Naive thymus-derived CD4-positive, alpha-beta T cell (primary cell): ENCODE measurements at regions not wholly inside any gene's neighbourhood (a gene's known extent, or its start where the extent isn't known, plus 50 kb on each side); places are given as distances from the start of the nearest gene placed in this dataset.
A peak's percentile ranks its signal among the peaks of the same experiment; 100 is the strongest.

Experiments used
- ATAC-seq: fragments of 150-1000 bp; cut with Tn5 transposase; 2 replicates; pipeline ENCODE4 v1.10.0; 2021; ENCODE audit warnings: mild to moderate bottlenecking, moderate library complexity
- CTCF ChIA-PET: fragments of 350-600 bp; sonication (Branson Sonifier 250); formaldehyde crosslinking; loops from one replicate; lab custom pipeline; 2021; ENCODE audit warnings: antibody characterized with exemption; lab: Charles Lee
- POLR2A ChIA-PET: fragments of 350-600 bp; sonication (Branson Sonifier 250); formaldehyde crosslinking; loops from one replicate; lab custom pipeline; 2021; ENCODE audit warnings: antibody characterized with exemption, inconsistent platforms; lab: Charles Lee
- DNase-seq, 9 donors: peaks; one replicate each; pipeline versions ENCODE4 v3.0.0 to v3.0.0-alpha.2; 2020 to 2022; ENCODE audit warnings: mixed read lengths in 1 of 9
- H3K27ac ChIP-seq: one replicate; pipeline ENCODE4 v1.7.0; 2013; ENCODE audit warnings: mild to moderate bottlenecking, low read depth, low read length, moderate library complexity
- H3K27me3 ChIP-seq, 2 donors: one replicate each; pipeline ENCODE4 v1.7.0; 2013; ENCODE audit warnings: low read length in 2 of 2, mild to moderate bottlenecking in 2 of 2, moderate library complexity in 2 of 2; ENCODE audit not compliant: control insufficient read depth in 2 of 2, insufficient read depth in 2 of 2
- H3K36me3 ChIP-seq, 3 experiments: 1 replicate in 2 of 3; 2 replicates in 1 of 3; pipeline ENCODE4 v1.7.0; 2013; ENCODE audit warnings: low read length in 3 of 3, mild to moderate bottlenecking in 3 of 3, moderate library complexity in 1 of 3; ENCODE audit not compliant: insufficient read depth in 3 of 3, control insufficient read depth in 2 of 3
- H3K4me1 ChIP-seq, 2 donors: one replicate each; pipeline ENCODE4 v1.7.0; 2013; ENCODE audit warnings: low read length in 2 of 2, mild to moderate bottlenecking in 2 of 2, moderate library complexity in 1 of 2; ENCODE audit not compliant: control insufficient read depth in 2 of 2, insufficient read depth in 2 of 2
- H3K4me3 ChIP-seq: 2 replicates; pipeline ENCODE4 v1.7.0; 2013; ENCODE audit warnings: mild to moderate bottlenecking, low read length
- H3K9me3 ChIP-seq, 3 experiments: 1 replicate in 2 of 3; 2 replicates in 1 of 3; pipeline ENCODE4 v1.7.0; 2013; ENCODE audit warnings: low read length in 3 of 3; ENCODE audit not compliant: control insufficient read depth in 2 of 3
- H3K27ac Mint-ChIP-seq, 9 donors: one replicate each; pipeline ENCODE4 v1.8.0; 2020 to 2022; ENCODE audit warnings: mixed read lengths in 9 of 9, mild to moderate bottlenecking in 8 of 9, moderate library complexity in 5 of 9, inconsistent platforms in 2 of 9
- H3K27me3 Mint-ChIP-seq, 5 donors: one replicate each; pipeline ENCODE4 v1.8.0; 2021 to 2022; ENCODE audit warnings: mixed read lengths in 5 of 5, mild to moderate bottlenecking in 1 of 5
- H3K36me3 Mint-ChIP-seq, 5 donors: one replicate each; pipeline ENCODE4 v1.8.0; 2020 to 2022; ENCODE audit warnings: mixed read lengths in 5 of 5, mild to moderate bottlenecking in 3 of 5, inconsistent platforms in 1 of 5
- H3K4me1 Mint-ChIP-seq, 7 donors: one replicate each; pipeline ENCODE4 v1.8.0; 2020 to 2022; ENCODE audit warnings: mixed read lengths in 7 of 7, mild to moderate bottlenecking in 3 of 7, inconsistent platforms in 1 of 7
- H3K4me3 Mint-ChIP-seq, 10 donors: one replicate each; pipeline ENCODE4 v1.8.0; 2020 to 2022; ENCODE audit warnings: mild to moderate bottlenecking in 10 of 10, mixed read lengths in 10 of 10, moderate library complexity in 6 of 10, inconsistent platforms in 2 of 10
- H3K9me3 Mint-ChIP-seq, 11 donors: one replicate each; pipeline ENCODE4 v1.8.0; 2020 to 2022; ENCODE audit warnings: mixed read lengths in 11 of 11, mild to moderate bottlenecking in 4 of 11, inconsistent platforms in 1 of 11, moderate library complexity in 1 of 11
- intact Hi-C, 2 donors: fragments of 100-400 bp; cut with micrococcal nuclease; formaldehyde crosslinking; loops; one replicate each; pipeline ENCODE4 v1.15.1; 2023

DNA sequence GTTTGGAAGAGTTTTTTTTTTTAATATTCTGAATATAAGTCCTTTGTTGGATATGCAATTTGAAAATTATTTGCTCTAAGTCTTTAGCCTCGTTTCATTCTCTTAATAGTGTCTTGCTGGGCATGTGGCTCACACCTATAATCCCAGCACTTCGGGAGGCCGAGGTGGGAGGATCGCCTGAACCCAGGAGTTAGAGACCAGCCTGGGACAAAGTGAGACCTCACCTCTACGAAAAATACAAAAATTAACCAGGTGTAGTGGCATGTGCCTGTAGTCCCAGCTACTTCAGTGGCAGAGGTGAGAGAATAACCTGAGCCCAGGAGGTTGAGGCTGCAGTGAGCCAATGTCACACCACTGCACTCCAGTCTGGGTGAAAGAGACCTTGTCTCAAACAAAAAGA is 87.3 kb upstream of the UBAC2 start:
- H3K9me3 Mint-ChIP-seq = peaks cover 0 to 7% (median 1%) of the 10 kb centered on the region in 11 donors
- H3K27me3 Mint-ChIP-seq = peaks cover 0 to 15% (median 4%) of the 10 kb centered on the region in 5 donors
- CTCF ChIA-PET = no interaction called here
- peaks cover 0 to 4% (median 0%) of the 10 kb centered on the region in 5 donors for H3K36me3 Mint-ChIP-seq
- Histone ChIP-seq H3K36me3 (no peaks in the 10 kb centered on the region), H3K4me1 (no peaks in the 10 kb centered on the region), H3K27ac (no peak overlapping the region), H3K4me3 (no peak overlapping the region), H3K9me3 (no peaks in the 10 kb centered on the region), H3K27me3 (no peaks in the 10 kb centered on the region)
- POLR2A ChIA-PET = no interaction called here
- peaks cover 0 to 2% (median 0%) of the 10 kb centered on the region in 7 donors for H3K4me1 Mint-ChIP-seq
- ATAC-seq (no peak), DNase-seq (no peak)
- intact Hi-C loops = no loop called here
- H3K27ac Mint-ChIP-seq = no peak overlapping the region
- H3K4me3 Mint-ChIP-seq = no peak overlapping the region

DNA sequence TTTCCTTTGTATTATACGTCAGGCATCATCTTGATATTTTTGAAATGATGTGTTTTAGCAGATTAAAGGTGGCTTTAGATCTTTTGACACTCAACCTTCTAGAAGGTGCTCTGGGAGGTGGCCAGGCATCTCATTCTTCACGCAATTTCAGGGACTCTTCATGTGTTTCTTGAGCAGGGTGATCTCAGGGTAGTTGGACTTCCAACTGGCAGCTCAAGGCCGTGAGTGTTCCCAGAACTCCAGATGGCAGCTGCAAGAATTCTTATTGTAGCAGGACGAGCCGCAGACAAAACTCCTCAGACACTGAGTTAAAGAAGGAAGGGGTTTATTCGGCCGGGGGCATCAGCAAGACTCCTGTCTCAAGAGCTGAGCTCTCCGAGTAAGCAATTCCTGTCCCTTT is 82.5 kb upstream of the UBAC2 start:
- peaks cover 0 to 4% (median 0%) of the 10 kb centered on the region in 11 donors for H3K9me3 Mint-ChIP-seq
- peaks cover 0 to 9% (median 0%) of the 10 kb centered on the region in 7 donors for H3K4me1 Mint-ChIP-seq
- Histone ChIP-seq H3K9me3 (no peaks in the 10 kb centered on the region), H3K27me3 (no peaks in the 10 kb centered on the region), H3K4me3 (no peak overlapping the region), H3K27ac (no peak overlapping the region), H3K4me1 (no peaks in the 10 kb centered on the region), H3K36me3 (no peaks in the 10 kb centered on the region)
- no peak overlapping the region for H3K4me3 Mint-ChIP-seq
- H3K36me3 Mint-ChIP-seq = peaks cover 0 to 4% (median 0%) of the 10 kb centered on the region in 5 donors
- no peak overlapping the region for H3K27ac Mint-ChIP-seq
- no peak for DNase-seq
- H3K27me3 Mint-ChIP-seq = peaks cover 0 to 20% (median 0%) of the 10 kb centered on the region in 5 donors
- ChIA-PET POLR2A (no interaction called here), CTCF (no interaction called here)
- intact Hi-C loops = no loop called here
- no peak for ATAC-seq

DNA sequence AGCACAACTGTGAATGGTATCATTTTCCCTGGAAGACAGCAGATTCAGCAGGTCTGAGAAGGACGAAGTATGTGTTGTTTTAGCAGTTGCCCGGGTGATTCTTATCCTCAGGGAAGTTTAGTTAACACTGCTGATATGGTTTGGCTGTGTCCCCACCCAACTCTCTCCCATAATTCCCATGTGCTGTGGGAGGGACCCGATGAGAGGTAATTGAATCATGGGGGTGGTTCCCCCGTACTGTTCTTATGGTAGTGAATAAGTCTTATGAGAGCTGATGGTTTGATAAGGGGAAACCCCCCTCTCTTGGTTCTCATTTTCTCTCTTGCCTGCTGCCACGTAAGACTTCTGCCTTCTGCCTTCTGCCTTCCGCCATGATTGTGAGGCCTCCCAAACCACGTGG is 81.0 kb upstream of the UBAC2 start:
- Histone ChIP-seq H3K4me3 (no peak overlapping the region), H3K27me3 (no peaks in the 10 kb centered on the region), H3K36me3 (no peaks in the 10 kb centered on the region), H3K27ac (no peak overlapping the region), H3K4me1 (no peaks in the 10 kb centered on the region), H3K9me3 (no peaks in the 10 kb centered on the region)
- DNase-seq (no peak), ATAC-seq (peak; percentile 20)
- Mint-ChIP-seq H3K4me3 (no peak overlapping the region), H3K4me1 (peaks cover 0 to 13% (median 4%) of the 10 kb centered on the region in 7 donors), H3K36me3 (peaks cover 0 to 4% (median 0%) of the 10 kb centered on the region in 5 donors), H3K27me3 (peaks cover 0 to 28% (median 4%) of the 10 kb centered on the region in 5 donors), H3K9me3 (peaks cover 0 to 4% (median 0%) of the 10 kb centered on the region in 11 donors), H3K27ac (peak overlapping the region in 1 of 9 donors; percentile 41)
- ChIA-PET POLR2A (no interaction called here), CTCF (no interaction called here)
- intact Hi-C loops = no loop called here

DNA sequence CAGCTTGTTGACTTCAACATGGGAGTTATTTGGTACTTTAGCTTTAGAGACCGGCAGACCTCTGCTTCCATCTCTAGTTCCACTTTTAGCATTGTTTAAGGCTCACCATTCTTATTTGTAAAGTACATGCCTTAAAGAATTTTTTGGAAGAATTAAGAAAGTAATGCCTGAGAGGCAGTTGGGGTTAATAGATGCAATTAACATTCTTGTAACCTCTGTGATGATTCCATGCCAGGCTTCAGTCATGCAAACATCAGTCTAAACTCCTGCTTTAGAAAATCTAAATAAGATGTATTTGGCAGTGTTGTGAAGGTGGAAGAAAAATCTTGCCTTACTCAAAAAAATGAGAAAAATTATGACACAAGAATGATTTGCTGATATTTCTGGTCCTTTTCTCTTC is 79.9 kb upstream of the UBAC2 start:
- peaks cover 0 to 4% (median 0%) of the 10 kb centered on the region in 5 donors for H3K36me3 Mint-ChIP-seq
- H3K4me1 ChIP-seq = no peaks in the 10 kb centered on the region
- H3K27ac Mint-ChIP-seq = no peak overlapping the region
- peaks cover 0 to 4% (median 0%) of the 10 kb centered on the region in 11 donors for H3K9me3 Mint-ChIP-seq
- no peaks in the 10 kb centered on the region for H3K36me3 ChIP-seq
- ATAC-seq (no peak), DNase-seq (no peak)
- peaks cover 0 to 32% (median 4%) of the 10 kb centered on the region in 5 donors for H3K27me3 Mint-ChIP-seq
- POLR2A ChIA-PET = no interaction called here
- peaks cover 0 to 24% (median 9%) of the 10 kb centered on the region in 7 donors for H3K4me1 Mint-ChIP-seq
- H3K9me3 ChIP-seq = no peaks in the 10 kb centered on the region
- no peak overlapping the region for H3K4me3 Mint-ChIP-seq
- no peak overlapping the region for H3K4me3 ChIP-seq
- intact Hi-C loops = no loop called here
- CTCF ChIA-PET = no interaction called here
- H3K27me3 ChIP-seq = no peaks in the 10 kb centered on the region
- no peak overlapping the region for H3K27ac ChIP-seq

DNA sequence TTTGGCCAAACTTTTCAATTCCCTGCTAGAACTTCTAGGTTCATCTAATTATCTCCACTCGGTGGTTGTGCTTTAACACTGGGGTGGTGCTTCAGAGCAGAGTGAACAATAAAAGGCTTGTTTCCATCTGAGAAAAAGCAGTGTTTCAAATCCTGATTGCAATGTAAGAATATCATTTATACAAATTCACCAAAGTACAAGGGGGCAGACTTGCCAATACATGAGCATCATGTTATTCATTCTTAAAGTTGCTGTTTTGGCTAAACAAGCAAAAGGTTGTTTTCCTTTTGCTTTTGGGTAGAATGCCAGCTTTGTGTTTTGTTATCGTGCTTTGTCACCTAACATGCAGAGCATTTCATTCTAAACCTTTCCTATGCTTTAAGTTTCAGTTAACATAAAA is 78.5 kb upstream of the UBAC2 start:
- Mint-ChIP-seq H3K4me1 (peaks cover 0 to 24% (median 9%) of the 10 kb centered on the region in 7 donors), H3K4me3 (no peak overlapping the region), H3K27me3 (peaks cover 0 to 35% (median 3%) of the 10 kb centered on the region in 5 donors), H3K36me3 (peaks cover 0 to 4% (median 0%) of the 10 kb centered on the region in 5 donors), H3K9me3 (peaks cover 0 to 4% (median 0%) of the 10 kb centered on the region in 11 donors), H3K27ac (no peak overlapping the region)
- no peaks in the 10 kb centered on the region for H3K9me3 ChIP-seq
- POLR2A ChIA-PET = no interaction called here
- no peak overlapping the region for H3K4me3 ChIP-seq
- ATAC-seq (no peak), DNase-seq (no peak)
- H3K4me1 ChIP-seq = no peaks in the 10 kb centered on the region
- CTCF ChIA-PET = interaction anchor here (0.6 to 1.2 kb wide), 2 partner anchors 33 to 147 kb away, joined by 4 read pairs; no protein-coding TSS in a partner anchor
- H3K27ac ChIP-seq = no peak overlapping the region
- no peaks in the 10 kb centered on the region for H3K27me3 ChIP-seq
- no peaks in the 10 kb centered on the region for H3K36me3 ChIP-seq
- intact Hi-C loops = no loop called here

DNA sequence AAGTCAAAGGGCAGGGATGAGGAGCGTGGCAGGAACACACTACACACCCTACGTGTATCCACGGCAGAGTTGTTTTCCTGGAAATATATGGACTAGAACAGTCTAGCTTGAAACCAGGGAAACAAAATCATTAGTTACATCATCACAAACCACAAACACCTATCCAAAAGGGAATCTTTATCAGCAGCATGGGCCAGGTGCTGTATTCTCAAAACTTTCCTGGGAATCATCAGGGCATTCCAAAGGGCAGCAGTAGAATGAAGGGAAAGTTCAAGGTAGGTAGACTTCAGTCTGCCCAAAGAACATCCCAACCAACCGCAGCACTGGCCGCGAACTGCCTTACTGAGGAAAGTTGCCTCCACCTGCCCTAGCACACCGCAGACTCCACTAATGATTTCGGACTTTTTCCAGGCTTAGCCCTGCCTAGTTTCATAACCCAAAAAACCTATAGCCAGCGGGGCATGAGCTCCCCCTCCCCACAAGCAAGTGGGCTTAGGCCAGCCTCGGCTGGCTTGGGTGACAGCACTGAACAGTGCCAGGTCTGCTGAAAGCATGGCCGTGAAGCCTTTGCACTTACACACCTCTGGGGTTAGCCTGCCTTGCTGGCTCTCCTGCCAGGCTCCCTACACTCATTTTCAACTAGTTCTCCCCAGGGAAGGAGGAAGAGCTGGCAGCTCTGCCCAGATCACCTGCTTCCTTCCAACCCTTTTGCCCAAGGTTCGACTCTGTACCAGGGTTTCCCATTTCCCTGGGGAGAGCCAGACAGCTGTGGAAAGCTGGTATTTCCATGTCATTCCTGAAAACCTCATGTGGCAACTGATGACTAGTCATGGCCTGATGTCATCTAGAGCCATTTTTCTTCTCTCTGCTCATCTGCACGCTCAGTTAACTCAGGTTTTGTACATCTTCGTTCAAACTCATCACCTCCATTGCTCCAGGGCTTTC is 77.3 kb upstream of the UBAC2 start:
- H3K27me3 ChIP-seq = no peaks in the 10 kb centered on the region
- H3K27ac Mint-ChIP-seq = no peak overlapping the region

More for the DNA sequence above, 77.3 kb upstream of the UBAC2 start:
- Mint-ChIP-seq H3K4me3 (no peak overlapping the region), H3K27me3 (peaks cover 0 to 35% (median 3%) of the 10 kb centered on the region in 5 donors), H3K4me1 (peaks cover 0 to 24% (median 9%) of the 10 kb centered on the region in 7 donors), H3K36me3 (peaks cover 0 to 4% (median 0%) of the 10 kb centered on the region in 5 donors), H3K9me3 (peaks cover 0 to 4% (median 0%) of the 10 kb centered on the region in 11 donors)
- no peaks in the 10 kb centered on the region for H3K36me3 ChIP-seq
- intact Hi-C loops = no loop called here
- no peaks in the 10 kb centered on the region for H3K9me3 ChIP-seq
- CTCF ChIA-PET = interaction anchor here (0.6 to 0.7 kb wide), 2 partner anchors 91 to 253 kb away, joined by 3 to 4 read pairs; no protein-coding TSS in a partner anchor
- ATAC-seq (no peak), DNase-seq (no peak)
- POLR2A ChIA-PET = interaction anchor here (0.8 to 1.1 kb wide), 3 partner anchors 35 to 140 kb away, joined by 3 to 4 read pairs (median 3); no protein-coding TSS in a partner anchor
- H3K27ac ChIP-seq = no peak overlapping the region
- H3K4me3 ChIP-seq = no peak overlapping the region
- H3K4me1 ChIP-seq = no peaks in the 10 kb centered on the region
